Colon (tissue), 2 donors: ENCODE measurements at regions not wholly inside any gene's neighbourhood (a gene's known extent, or its start where the extent isn't known, plus 50 kb on each side); places are given as distances from the start of the nearest gene placed in this dataset.
"Not testable (repeated sequence)": the region's sequence is repeated elsewhere in the genome, so short reads cannot be mapped to it uniquely, and the experiment has no call there.

ENCODE experiments used
- FAIRE-seq: peaks from 2 replicates; lab custom pipeline; 2012; peaks lifted over from hg19 to GRCh38; lab: Jason Lieb, UNC
- donor health status: control.
- donor health status: control.

DNA sequence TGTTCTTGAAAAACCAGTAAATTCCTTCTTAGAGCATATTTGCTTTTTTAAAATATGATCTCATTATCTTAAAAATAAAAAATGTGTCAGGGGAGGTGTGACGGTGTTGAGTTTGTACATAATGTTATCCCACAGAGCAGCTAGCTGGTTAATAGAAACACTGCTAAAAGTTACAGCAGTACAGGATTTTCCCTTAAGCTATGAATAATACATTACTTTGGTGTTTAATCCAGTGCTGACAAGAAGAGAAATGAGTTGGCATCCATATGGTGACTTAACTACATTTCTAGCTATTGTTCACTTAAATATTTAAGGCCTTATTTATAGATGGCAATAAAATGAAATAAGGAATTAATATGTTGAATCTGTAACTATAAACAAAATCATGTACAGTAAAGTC lies 883.1 kb downstream of the CDH18 start:
- no peak for FAIRE-seq

DNA sequence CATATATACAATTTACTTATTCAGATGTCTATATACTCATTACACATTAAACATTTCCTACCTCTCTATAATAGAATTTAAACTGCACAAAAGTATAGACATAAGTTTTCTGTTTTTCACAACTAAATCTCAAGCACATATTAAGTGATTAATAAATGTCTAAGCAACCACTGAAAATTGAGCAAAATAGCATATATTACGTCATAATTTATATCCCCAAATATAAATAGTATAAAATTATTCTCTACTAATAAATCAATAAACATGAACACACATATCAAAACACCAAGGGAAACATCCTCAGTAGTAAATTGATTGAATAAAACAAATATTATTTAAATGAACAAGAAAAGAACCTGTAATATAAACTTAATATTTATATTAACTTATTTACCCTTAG lies 865.1 kb downstream of the CDH18 start:
- no peak for FAIRE-seq

DNA sequence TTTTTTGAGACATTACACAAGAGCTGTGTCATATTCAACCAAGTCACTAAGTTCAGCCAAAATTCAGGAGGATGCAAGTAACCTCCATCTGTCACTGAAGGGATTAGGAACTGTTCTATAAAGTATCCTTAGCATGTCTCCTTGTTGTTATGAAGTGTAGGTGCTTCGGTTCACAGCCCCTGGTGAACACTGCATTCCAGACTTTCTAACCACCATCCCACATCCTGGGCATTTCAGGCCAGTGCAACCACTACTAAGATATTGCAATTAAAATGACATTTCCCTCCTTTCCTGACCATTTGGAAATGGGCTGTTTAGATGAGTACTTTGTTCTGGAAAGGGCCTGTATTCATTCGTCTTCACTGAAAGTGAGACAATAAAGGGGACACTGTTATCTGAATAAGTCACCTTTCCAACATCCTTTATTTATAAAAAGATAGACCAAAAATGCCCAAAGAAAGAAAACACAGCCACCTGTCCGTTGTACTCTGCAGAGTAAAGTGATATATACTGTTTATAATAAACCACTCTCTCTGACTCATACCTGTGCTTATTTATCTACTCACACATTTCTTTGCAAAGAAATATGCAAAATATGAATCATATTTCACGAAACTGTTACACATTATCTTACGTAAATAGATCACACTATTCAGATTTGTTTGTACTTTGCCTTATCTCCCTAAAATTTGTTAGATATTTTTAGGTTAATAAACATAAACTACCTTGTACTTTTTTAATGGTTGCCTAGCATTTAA lies 861.9 kb downstream of the CDH18 start:
- FAIRE-seq = no peak

DNA sequence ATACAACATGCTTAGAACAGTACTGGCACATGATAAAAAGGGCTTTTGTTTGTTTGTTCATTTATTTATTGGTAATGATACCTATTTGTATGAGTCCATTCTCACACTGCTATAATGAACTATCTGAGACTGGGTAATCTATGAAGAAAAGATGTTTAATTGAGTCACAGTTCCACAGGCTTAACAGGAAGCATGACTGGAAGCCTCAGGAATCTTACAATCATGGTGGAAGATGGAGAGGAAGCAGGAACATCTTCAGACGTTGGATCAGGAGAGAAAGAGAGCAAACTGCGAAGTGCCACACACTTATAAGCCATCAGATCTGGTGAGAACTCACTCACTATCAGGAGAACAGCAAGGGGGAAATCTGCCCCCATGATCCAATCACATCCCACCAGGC lies 847.7 kb downstream of the CDH18 start:
- FAIRE-seq = no peak

DNA sequence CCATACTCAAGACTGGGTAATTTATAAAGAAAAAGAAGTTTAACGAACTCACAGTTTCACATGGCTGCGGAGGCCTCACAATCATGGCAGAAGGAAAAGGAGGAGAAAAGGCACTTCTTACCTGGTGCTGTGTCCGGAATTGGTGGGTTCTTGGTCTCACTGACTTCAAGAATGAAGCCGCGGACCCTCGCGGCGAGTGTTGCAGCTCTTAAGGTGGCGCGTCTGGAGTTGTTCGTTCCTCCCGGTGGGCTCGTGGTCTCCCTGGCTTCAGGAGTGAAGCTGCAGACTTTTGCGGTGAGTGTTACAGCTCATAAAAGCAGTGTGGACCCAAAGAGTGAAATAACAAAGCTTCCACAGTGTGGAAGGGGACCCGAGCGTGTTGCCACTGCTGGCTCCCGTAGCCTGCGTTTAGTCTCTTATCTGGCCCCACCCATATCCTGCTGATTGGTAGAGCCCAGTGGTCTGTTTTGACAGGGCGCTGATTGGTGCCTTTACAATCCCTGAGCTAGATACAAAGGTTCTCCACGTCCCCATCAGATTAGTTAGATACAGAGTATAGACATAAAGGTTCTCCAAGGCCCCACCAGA lies 846.0 kb downstream of the CDH18 start:
- not testable (repeated sequence) for FAIRE-seq

DNA sequence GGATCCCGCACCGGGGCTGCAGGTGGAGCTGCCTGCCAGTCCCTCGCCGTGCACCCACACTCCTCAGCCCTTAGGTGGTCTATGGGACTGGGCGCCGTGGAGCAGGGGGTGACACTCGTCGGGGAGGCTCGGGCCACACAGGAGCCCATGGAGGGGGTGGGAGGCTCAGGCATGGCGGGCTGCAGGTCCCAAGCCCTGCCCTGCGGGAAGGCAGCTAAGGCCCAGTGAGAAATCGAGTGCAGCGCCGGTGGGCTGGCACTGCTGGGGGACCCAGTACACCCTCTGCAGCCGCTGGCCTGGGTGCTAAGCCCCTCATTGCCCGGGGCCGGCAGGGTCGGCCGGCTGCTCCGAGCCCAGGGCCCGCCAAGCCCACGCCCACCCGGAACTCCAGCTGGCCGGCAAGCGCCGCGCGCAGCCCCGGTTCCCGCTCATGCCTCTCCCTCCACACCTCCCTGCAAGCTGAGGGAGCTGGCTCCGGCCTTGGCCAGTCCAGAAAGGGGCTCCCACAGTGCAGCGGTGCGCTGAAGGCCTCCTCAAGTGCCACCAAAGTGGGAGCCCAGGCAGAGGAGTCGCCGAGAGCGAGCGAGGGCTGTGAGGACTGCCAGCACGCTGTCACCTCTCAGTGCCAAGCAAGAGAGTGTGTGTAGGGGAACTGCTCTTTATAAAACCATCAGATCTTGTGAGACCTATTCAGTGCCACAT lies 845.1 kb downstream of the CDH18 start:
- FAIRE-seq = not testable (repeated sequence)

DNA sequence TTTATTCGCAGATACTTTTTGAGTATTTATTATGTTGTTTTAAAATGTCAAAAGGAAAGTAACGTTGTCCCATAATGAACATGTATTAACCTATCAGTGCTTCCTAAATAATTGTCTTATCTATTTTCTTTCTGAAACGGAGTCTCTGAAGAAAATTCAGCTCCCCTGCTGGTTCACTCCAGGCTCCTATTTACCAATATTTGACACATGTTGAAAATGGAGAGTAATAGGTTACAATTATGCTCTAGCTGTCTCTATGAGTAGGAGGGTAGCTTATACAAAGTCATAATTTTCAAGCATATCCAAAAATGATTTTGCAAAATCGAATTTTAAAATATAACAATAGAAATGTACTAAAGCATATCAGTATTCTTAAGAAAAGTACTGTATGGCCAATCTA lies 844.1 kb downstream of the CDH18 start:
- no peak for FAIRE-seq

DNA sequence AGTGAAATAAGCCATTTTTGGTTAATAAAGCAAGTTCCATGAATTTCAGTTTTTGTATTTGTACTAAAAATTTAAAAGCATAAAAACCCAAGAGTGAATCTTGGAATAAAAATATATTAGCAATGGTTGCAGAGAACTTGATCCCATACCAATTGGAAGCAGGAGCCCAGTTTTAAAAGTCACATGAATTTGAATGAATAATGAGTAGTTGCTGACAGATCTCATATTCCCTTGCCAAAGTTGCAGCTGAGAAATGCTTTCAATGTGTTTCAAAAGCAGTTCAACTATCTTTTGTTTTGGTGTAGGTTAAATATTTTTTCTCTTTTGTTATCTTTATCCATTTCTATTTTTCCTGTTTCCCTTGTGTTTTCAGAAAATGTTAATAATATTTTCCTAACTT lies 818.6 kb downstream of the CDH18 start:
- no peak for FAIRE-seq

DNA sequence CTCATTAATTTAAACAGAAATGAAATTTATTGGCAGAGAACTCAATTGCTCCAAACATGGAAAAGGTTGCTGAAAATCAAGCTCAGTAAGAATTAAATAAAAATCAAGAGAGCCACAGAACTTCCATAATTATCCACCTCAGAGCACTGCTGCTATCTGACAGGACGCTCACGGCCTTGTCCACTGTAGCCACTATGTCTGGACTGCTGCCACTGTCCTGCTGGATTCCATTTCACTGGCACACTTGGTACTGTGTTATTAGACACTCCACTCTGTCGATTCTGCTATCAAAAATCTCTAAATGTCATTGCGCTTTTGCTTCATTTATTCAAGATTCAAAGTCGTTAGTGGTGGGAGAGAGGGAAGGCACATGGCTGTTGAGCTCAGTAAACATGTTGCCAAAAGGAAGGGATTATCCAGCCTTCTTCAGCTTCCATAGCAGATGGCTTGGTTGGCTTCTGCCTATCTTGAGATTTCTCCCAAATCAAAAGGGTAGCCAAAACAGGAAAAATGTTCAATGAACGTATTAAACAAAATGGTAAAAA lies 815.0 kb downstream of the CDH18 start:
- no peak for FAIRE-seq

DNA sequence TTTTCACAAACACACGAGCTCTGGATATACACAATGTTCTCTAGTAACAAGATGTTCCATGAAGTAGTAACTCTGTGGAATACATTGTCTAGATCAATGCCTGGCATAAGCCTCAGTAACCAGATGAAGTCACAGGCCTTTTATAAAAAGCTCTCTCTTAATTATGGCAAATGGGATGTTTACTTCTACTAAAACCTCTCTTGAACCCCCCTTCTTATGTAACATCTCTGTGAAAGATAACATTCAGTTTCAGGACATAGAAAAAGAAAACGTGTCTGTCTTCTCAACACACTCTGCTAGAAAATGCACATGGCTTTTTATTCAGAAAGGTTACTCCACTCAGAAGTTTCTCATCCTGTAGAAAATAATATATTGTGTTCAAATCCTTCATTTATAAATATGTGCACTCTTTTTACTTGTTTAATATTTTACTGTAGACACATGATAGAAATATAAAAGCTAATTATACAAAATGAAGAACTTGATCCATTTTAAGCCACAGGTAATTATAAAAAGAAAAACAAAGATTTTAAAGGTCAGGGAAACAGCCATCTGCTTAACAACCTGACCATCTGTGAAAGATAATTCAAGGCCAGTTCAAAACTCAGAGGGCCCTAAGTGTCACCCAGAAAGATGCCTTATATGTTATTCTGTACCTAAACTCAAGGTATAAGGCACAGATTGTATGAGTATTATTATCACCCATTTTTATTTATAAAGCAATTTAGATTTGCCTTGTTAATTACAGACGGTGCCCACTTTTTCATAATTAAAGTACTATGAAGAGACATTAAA lies 812.0 kb downstream of the CDH18 start:
- no peak for FAIRE-seq

DNA sequence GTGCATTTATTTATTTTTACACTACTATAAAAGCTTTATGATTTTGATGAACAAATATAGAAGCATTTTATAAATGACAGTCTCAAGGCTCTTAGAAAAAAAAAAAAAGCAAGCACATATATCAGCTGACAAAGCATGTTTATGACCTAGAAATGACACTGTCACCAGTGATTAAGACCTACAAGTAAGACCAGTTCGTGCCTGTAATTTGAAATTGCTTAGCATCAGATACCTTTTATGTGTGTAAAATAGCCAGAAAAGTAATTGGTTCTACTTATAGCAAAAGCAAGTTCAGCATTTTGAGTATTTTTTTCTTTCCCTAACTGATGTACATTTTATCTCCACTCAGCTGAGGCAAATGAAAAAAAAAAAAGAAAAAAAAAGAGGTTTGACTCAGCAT lies 808.4 kb downstream of the CDH18 start:
- no peak for FAIRE-seq

DNA sequence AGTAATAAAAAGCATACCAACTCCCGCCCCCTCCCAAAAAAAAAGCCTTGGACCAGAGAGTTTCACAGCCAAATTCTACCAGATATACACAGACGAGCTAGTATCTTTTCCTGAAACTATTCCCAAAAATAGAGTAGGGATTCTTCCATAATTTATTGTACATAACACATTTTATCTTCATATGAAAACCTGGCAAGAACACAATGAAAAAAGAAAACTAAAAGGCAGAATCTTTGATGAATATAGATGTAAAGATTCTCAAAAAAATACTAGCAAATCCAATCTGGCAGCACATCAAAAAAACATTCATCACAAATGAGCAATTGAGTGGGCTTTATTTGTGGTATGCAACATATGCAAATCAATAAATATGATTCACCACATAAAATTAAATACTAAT lies 798.8 kb downstream of the CDH18 start:
- no peak for FAIRE-seq

DNA sequence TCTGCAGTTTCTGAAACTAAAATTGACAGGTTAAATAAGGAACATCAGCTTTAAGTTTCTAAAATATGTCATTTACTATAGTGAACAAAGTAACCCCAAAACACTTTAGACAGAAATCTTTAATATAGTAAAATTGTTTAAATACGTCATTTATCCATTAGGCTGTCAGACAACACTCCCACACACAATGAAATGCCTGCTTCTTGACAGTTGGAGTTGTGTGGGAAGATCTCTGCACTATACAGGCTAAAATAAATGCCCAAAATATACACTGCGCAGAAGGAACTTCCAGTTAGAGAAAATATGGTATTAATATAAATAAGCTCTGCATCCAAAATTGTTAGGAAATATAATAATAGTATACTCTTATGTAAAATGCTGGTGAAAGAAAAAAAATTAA lies 794.4 kb downstream of the CDH18 start:
- no peak for FAIRE-seq

DNA sequence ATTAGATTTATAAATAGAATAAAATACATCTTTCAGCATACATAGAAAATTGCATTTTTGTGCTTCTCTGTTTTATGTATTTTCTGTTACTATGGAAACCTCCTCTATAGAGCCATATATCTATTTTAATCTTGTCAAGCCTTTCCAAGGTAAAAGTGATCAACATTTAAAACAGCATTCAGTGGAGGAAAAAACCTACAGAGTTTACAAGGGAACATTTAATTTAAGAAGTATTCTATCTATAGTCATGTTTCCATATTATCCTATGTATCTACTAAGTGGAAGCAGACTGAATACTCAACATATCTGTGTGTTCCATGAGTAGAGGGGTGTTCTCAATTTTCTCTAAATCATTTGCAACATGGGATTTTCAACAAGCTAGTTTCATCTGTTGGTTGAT lies 791.4 kb downstream of the CDH18 start:
- no peak for FAIRE-seq

DNA sequence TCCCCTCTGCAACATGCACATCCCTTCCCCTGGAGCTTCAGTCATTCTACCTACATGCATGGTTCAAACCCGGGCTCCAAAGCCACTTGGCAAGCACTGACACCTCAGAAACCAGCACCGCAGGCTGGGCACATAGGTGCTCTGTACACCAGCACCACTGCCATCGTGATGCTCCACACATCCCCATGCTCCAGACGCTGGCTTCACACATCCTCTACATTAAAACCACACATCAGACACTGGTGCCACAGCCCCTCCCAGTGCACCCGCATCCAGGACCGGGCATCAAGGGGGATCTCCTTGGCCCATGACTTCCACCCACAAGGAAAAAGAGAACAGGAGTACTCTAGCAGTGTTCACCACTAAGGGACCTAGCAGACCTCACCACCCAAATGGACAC lies 787.7 kb downstream of the CDH18 start:
- FAIRE-seq = no peak

DNA sequence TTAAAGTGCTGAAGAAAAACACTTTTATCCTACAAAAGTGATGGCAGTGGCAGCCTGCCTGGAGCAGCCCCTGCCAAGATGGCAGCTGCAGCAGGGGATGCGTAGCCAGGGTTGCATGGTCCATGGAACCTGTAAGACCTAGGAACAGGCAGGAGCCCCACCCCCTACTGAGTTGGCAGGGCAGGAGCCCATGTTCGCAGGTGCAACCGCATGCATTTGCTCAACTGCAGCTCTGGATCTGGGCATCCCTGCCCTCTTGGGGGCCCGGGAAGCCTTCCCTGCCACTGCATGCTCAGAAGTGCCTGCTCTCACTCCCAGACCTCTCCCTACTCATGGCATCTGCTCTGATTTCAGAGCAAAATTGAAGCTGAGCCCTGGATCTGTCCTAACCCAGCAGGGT lies 779.6 kb downstream of the CDH18 start:
- FAIRE-seq = no peak

DNA sequence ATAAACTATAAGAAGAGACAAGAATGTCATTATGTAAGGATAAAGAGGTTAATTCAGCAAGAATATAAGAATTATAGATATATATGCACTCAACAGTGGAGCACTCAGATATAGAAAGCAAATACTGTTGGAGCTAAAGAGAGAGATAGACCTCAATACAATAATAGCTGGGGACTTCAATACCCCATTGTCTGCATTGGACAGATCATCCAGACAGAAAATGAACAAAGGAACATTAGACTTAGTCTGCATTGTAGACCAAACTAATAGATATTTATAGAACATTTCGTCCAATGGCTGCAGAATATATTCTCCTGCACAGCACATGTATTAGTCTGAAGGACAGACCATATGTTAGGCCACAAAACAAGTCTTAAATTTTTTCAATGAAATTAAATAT lies 777.1 kb downstream of the CDH18 start:
- FAIRE-seq = no peak

DNA sequence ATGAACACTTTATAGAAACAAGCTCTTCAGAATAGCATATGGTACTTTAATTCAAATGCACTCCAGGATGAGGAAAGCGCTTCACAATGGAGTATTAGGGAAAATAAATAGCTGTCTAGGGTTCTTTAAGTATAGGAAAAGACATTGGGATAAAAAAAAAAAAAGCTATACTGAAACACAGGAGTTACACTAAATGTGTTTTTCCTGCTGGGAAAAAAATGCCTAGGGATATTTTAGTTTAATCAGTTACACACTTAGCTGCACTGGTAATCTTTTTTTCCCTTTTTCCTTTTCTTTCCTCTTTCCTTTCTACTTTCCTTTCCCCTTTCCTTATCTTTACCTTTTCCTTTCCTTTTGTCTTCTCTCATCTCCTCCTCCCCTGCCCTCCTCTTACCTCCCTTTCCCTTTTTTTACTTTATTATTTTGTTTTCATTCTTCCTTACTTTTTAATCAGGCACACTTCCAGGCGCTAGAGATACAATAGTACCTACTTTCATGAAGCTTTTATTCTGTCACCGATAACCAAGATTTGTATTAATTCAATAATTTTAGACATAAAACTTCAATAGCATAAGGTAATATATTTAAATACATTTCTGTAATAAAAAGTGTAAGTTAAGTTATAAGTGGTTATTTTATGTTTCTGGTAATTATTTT lies 758.7 kb downstream of the CDH18 start:
- no peak for FAIRE-seq

DNA sequence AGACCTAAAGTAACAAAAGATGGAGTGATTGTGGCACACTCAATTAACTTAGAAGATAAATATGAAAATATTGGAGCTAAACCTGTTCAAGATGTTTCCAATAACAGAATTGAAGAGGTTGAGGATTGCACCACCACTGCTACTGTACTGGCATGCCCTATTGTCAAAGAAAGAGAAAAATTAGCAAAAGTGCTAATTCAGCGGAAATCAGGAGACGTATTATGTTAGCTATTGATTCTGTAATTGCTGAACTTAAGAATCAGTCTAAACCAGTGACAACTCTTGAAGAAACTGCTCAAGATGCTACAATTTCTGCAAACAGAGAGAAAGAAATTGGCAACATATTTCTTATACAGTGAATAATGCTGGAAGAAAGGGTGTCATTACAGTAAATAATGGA lies 754.4 kb downstream of the CDH18 start:
- FAIRE-seq = no peak

DNA sequence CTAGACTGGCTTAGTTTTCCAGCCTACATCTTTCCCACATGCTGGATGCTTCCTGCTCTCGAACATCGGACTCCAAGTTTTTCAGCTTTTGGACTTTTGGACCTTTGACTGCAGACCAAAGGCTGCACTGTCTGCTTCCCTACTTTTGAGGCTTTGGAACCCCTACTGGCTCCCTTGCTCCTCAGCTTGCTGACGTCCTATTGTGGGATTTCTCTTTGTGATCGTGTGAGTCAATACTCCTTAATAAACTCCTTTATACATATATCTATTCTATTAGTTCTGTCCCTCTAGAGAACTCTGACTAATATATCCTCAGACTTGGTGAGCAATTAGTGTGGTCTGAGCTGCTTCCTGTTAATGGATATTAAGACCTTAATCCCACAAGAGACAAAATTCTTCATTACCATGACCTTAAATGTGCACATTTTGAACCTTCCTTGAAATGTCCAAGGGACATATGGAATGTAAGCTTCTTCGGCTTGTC lies 752.9 kb downstream of the CDH18 start:
- FAIRE-seq = no peak

DNA sequence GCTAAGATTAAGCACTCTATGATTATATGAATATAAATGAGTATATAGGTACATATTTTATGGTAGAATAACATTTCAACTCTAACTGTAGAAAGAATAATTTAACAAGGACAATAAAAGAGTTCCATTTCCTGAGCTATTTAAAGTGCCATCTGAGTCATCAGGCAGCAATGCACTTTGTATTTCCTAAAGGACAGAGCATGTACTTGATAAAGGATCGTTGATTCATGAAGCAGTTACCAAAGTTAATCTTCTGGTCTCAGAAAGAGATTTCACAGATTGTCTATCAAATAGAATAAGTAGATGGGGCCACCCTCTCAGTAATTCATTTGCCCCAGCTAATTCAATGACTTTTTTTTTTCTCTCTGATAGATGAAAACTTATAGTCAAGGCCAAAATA lies 747.8 kb downstream of the CDH18 start:
- no peak for FAIRE-seq

DNA sequence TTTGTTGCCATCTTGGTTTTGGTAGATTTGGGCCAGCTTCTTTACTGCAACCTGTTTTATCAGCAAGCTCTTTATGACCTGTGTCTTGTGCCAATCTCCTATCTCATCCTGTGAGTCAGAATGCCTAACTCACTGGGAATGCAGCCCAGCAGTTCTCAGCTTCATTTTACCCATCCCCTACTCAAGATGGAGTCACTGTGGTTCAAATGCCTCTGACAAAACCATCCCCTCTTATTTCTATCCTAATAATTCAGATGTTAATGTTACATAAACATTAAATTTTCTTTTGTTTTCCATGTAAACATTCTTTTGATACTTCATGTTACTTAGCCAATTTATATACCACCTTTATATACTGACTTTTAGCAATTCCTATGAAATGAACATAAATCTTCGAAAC lies 746.3 kb downstream of the CDH18 start:
- FAIRE-seq = no peak
